Glomerular visceral epithelial cell (primary cell): ENCODE measurements at regions not wholly inside any gene's neighbourhood (a gene's known extent, or its start where the extent isn't known, plus 50 kb on each side); places are given as distances from the start of the nearest gene placed in this dataset.
"Not testable (repeated sequence)": the region's sequence is repeated elsewhere in the genome, so short reads cannot be mapped to it uniquely, and the experiment has no call there.

ENCODE experiments used
- DNase-seq: peaks from one replicate; pipeline ENCODE4 v3.0.0-alpha.2; 2016; ENCODE audit errors: extremely low spot score

DNA sequence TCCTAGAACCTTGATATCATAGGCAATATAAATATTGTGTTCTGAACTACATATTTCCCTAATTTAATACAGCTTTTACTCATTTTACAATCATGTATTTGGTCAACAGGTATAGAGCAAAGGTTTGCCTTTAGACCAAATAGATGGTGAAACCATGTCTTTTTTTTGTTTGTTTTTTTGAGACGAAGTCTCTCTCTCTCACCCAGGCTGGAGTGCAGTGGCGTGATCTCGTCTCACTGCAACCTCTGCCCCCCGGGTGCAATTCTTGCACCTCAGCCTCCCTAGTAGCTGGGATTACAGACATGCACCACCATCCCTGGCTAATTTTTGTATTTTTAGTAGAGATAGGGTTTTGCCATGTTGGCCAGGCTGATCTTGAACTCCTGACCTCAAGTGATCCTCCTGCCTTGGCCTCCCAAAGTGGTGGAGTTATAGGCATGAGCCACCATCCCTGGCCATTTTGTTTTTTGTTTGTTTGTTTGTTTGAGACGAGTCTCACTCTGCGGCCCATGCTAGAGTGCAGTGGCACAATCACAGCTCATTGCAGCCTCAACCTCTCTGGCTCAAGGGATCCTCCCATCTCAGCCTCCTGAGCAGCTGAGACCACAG is 243.7 kb upstream of the FOXN3 start:
- DNase-seq, result not testable (repeated sequence)

DNA sequence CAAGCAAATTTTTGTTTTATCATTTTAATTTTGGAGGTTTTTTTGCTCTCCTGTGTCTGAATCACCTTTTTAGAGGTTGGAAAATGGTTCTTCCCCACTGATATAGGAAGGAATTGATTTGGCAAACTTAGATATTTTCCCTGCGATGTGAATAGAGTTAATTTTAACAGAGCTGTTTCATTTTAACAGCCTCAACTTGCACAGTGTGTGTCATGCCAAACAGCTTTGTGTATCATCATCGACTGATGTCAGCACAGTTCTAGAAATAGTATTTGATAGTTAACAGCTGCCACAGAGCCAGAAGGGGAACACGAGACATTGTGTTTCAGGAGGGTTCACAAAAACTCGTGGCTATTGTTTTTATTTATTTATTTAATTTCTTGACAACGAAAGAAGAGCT is 243.1 kb upstream of the FOXN3 start:
- DNase-seq, result peak; percentile 18

- DNase-seq, result no peak
These were observed 242.1 kb upstream of the FOXN3 start for GRCh38 chr14:89658977-89659670.

DNA sequence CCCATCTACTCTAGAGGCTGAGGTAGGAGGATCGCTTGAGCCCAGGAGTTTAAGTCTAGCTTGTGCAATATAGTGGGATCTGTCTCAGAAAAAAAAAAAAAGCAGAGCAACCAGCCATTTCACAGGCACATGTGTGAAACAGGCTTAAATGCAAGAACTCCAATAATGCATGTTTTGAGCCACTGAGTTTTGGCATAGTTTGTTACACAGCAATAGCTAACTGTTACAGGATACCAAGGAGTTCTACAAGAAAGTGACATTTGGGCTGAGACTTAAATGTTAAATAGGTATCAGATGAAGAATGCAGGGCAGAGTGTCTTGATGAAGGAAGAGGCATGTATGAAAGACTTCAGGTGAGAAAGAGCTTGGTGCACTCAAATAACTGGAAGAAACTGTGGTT is 240.0 kb upstream of the FOXN3 start:
- DNase-seq, result no peak

DNA sequence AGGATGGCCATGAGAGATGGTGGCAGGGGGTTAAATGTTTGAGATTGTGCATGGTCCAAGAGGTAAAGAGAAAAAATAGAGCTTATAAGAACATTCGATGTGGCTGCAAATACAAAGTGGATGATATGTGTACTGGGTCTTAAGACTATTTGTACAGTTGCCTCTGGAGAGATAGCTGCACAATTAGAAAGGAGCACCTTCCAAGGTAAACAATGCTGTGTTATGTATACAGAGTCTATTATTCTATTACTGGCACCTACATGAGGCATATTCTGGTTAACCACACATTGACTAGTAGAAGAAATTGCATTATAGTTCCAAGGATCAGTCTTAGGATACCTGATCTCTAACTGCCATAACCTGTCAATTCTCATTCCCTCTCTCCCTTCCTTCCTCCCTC is 238.0 kb upstream of the FOXN3 start:
- no peak for DNase-seq

- no peak for DNase-seq
These were observed 235.3 kb upstream of the FOXN3 start for GRCh38 chr14:89652352-89652751.

DNA sequence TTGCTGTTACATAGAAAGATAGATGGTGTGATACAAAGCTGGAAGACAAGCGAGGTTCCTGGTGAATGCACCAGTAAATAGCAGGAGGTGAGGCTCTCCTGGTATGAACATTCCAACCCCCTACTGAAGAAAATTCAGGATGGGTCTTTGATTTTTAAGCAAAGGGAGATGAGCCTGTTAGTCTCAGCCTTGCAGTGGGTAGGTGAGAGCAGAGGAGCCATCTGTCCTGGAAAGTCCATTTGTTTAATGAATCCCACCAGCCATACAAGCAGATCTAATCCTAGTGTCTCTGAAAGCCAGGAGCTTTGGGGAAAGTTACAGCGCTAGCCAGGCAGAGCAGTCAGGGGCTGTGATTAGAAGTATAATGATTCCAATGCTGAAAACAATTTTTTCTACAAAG is 234.8 kb upstream of the FOXN3 start:
- DNase-seq, result no peak

GRCh38 chr14:89650077-89650978 is 233.3 kb upstream of the FOXN3 start:
- no peak for DNase-seq

DNA sequence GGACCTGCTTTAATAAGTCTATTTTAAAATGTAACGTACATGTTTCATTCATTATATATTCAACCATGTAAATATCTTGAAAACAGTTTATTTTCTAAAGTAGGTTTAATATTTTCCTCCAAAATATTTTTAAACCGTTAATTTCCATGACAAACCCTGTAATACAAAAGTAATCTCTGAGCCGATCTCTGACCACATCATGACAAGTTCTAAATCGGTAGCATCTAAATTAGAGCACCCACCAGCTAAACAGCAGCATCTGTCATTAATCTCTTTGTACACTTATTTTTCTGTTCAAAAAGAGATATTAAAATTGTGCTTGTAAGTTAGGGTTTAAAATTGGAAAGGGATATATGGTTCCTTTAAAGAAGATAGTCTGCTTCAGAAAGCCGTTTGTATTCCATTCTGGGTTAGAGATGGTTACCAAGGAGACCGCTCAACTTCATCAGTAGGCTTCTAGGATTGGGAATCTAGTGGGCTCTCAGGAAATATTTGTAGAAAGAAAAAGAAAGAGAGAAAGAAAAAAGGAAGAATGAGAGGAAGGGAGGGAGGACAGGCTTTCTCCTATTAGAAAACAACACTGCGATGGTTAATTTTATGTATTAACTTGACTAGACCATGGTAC is 232.5 kb upstream of the FOXN3 start:
- no peak for DNase-seq

- DNase-seq, result no peak
These were observed 231.9 kb upstream of the FOXN3 start for GRCh38 chr14:89648924-89649323.

DNA sequence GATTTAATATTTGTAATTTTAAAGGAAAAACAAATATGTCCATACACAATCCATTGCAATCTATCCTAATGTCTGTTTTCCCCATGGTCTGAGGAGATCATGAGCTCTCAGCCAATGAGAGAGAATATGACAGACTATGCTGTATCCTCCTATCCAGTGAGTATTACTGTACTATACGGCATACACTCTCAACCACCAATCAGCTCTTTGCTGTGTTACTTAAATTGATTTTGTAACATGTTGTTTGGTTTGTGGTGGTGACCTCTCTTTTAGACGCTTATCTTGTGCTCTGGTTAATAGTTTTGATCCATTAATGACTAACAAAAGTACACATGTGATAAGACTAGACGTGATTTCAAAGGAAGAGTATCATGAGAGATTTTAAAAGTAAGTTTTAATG is 231.5 kb upstream of the FOXN3 start:
- DNase-seq, result no peak

GRCh38 chr14:89646971-89647370 is 229.9 kb upstream of the FOXN3 start:
- DNase-seq, result no peak

DNA sequence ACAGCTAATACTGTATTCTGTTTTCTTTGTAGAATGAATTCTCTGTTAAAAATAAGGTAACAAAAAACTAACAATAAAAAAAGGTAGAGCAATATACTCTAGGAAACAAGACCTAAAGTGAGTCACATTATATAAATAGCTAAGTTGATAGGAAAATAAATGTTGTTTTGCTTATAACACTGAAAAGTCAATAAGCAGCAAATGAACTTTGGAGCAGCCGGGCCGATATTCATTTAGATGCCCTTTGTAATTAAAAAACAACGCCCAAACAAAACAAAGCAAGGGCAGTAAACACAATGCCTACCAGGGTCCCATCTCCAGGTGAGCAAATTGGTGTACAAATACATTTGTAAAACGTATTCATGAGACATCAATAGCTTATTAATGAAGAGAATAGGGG is 227.6 kb upstream of the FOXN3 start:
- DNase-seq, result no peak

DNA sequence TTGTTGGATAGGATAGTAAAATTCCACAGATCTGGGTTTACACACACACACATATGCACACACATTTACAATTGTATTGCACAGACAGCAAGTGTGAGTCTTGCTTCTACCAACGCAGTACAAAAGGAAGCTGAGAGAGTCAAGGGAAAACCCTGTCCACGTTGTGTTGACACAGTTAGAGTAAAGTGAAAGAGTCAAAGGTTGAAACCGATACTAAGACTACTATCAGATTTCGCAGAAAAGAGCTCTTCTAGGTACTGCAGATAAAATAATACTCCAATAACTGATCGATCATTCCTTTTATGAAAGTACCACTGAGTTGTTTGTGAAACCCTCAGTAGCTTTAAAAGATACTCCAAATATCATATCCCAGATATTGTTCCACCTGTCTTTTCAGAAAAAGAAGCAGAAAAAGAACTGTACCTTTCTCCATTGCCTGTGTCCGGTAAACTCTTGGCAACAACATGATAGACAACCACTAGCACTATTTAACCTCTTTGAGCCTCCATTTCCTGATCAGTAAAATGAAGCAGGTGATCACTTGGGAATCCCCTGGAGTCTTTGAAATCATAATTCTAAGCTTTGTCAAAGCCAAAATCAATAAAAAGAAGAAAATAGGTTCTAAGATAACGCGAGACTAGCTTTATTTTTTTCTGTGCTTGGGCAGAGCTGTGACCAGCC is 224.6 kb upstream of the FOXN3 start:
- DNase-seq, result no peak

GRCh38 chr14:89640141-89640540 is 223.1 kb upstream of the FOXN3 start:
- no peak for DNase-seq

GRCh38 chr14:89639687-89640086 is 222.7 kb upstream of the FOXN3 start:
- no peak for DNase-seq

DNA sequence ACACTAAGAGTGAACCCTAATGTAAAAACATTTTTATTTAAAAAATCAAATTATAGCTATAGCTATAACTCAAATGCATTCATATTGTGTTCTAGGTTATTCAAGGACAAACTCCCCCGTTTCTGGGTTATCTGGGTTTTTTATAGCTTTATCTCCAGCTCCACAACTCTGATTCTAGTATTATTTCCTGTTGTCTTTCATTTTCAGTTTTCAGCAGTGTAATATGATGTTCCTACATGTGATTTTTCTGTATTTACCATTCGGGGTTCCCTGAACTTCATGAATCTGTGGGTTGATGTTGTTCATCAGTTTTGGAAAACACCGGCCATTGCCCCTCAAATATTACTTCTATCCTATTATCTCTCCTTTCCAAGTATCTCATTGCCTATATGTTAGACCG is 221.9 kb upstream of the FOXN3 start:
- no peak for DNase-seq

DNA sequence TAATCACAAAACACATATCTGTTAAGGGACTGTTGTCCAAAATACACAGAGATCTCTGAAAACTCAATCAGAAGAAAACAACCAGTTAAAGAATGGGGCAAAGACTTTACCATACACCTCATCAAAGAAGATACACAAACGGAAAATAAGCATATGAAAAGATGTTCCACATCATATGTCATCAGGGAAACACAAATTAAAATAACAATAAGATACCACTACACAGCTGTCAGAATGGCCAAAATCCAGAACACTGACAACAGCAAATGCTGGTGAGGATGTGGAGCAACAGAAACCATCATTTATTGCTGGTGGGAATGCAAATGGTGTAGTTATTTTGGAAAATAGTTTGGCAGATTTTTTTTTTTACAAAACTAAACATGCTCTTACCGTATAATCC is 220.5 kb upstream of the FOXN3 start:
- DNase-seq, result no peak

DNA sequence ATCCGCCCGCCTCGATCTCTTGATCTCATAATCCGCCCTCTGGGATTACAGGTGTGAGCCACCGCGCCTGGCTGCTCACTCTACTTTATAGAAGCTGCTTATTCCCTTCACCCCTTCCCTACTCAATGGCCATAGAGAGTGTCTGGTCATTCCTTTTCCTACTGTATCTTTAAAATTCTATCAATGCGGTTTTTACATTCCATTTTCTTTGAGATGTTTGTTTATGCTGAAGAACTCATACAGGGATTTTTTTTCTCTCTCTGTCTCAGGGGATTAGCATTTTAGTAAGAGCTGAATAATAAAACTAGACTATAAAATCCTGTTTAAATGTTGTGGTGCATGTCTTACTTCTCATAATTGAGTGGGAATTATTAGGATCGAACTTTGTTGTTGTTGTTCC is 218.6 kb upstream of the FOXN3 start:
- DNase-seq, result no peak

DNA sequence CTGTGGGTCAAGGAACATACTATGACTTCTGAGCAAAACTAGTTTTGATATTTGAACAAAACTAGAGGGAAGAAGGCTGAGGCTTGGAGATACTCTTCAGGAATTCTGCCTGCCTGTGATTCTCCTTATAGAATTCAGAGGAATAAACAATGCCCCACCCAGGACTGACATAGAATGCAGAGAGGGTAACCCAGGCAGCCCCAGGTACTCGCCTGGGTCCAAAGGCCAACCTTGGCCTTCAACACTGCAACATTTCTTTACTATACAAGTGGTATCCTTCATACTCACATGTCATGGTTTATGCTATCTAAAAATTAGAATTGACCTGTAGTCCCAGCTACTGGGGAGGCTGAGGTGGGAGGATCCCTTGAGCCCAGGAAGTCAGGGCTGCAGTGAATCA is 217.0 kb upstream of the FOXN3 start:
- DNase-seq, result no peak

DNA sequence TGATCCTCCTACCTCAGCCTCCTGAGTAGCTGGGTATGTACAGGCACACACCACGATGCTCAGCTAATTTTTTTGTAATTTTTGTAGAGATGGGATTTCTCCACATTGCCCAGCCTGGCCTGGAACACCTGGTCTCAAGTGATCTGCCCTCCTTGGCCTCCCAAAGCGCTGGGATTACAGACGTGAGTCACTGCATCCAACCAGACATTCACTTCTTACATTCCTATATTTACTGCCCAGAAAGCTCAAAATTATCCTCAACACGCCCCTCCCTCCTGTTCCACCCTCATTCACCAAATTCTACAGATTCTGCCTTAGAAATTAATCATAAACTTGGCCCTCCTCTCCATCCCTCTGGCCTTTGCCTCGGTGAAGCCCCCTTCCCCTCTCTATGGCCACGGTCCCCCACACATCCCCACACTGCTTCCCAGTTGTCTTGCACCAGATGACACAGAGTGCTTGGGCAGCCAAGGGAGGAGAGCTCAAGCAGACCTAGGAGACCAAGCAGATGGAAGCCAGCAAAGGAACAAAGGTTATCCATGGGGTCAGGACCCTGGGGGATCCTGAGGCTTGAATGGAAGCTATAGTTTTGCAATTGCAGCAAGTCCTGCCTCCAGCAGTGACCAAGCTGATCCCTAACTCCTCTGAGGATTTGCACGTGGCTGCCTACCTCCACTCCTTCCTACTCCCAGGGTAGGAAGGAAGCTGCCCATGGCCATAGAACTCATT is 213.2 kb upstream of the FOXN3 start:
- peak; percentile 88 for DNase-seq
